Mammary epithelial cell (primary cell): ENCODE measurements at regions not wholly inside any gene's neighbourhood (a gene's known extent, or its start where the extent isn't known, plus 50 kb on each side); places are given as distances from the start of the nearest gene placed in this dataset.

Source experiments
- EZH2 ChIP-seq: IDR thresholded peaks from 2 replicates; pipeline ENCODE4 v1.6.1; 2012; ENCODE audit warnings: low read length, inconsistent platforms, borderline replicate concordance
- TF ChIP-seq, protein P1 (sequence below), 2 donors: IDR thresholded peaks in 1 of 2; conservative IDR thresholded peaks in 1 of 2; 2 replicates each; pipeline ENCODE4 v1.5.1; 2011 to 2012; ENCODE audit warnings: inconsistent platforms in 2 of 2, low read length in 2 of 2, mild to moderate bottlenecking in 2 of 2, control low read depth in 1 of 2, low read depth in 1 of 2; ENCODE audit not compliant: insufficient read depth in 1 of 2; ENCODE audit errors: extremely low read depth in 1 of 2

GRCh38 chr7:20892776-20893175, 106.1 kb upstream of the SP8 start:
- TF ChIP-seq, protein P1, sequence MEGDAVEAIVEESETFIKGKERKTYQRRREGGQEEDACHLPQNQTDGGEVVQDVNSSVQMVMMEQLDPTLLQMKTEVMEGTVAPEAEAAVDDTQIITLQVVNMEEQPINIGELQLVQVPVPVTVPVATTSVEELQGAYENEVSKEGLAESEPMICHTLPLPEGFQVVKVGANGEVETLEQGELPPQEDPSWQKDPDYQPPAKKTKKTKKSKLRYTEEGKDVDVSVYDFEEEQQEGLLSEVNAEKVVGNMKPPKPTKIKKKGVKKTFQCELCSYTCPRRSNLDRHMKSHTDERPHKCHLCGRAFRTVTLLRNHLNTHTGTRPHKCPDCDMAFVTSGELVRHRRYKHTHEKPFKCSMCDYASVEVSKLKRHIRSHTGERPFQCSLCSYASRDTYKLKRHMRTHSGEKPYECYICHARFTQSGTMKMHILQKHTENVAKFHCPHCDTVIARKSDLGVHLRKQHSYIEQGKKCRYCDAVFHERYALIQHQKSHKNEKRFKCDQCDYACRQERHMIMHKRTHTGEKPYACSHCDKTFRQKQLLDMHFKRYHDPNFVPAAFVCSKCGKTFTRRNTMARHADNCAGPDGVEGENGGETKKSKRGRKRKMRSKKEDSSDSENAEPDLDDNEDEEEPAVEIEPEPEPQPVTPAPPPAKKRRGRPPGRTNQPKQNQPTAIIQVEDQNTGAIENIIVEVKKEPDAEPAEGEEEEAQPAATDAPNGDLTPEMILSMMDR (conservative IDR thresholded peaks at IDR 0.05 in 1 of 2, IDR thresholded peaks at IDR 0.05 in 1 of 2; ENCODE audit: extremely low read depth in 1 of 2, insufficient read depth in 1 of 2, low read depth in 1 of 2, low read length in 2 of 2) = no peak
- no peak for TF ChIP-seq EZH2
